H1 (cell line): ENCODE measurements at regions not wholly inside any gene's neighbourhood (a gene's known extent, or its start where the extent isn't known, plus 50 kb on each side); places are given as distances from the start of the nearest gene placed in this dataset.

Experiments
- CTCF ChIA-PET: fragments of 300-600 bp; sonication (Branson Sonifier 250); formaldehyde crosslinking; loops from one replicate; lab custom pipeline; 2021; ENCODE audit not compliant: partially characterized antibody; lab: Charles Lee
- POLR2A ChIA-PET: fragments of 300-600 bp; sonication (Branson Sonifier 250); formaldehyde crosslinking; loops from one replicate; lab custom pipeline; 2021; ENCODE audit warnings: inconsistent platforms; ENCODE audit not compliant: partially characterized antibody; lab: Charles Lee
- DNase-seq, 2 experiments: peaks; one replicate each; pipeline versions ENCODE4 v3.0.0 to v3.0.0-alpha.2; 2010 to 2022; ENCODE audit warnings: low spot score in 2 of 2, low read depth in 1 of 2, mixed read lengths in 1 of 2
- FAIRE-seq: peaks from 2 replicates; lab custom pipeline; 2011; peaks lifted over from hg19 to GRCh38; lab: Jason Lieb, UNC
- H2AFZ ChIP-seq: 2 replicates; pipeline ENCODE4 v1.8.1; 2012; ENCODE audit warnings: low read length, inconsistent platforms
- H2AK5ac ChIP-seq: 2 replicates; pipeline ENCODE4 v1.6.1; 2013; ENCODE audit warnings: low read depth, low read length
- H2BK120ac ChIP-seq: replicated peaks from 2 replicates; pipeline ENCODE3; 2013; ENCODE audit warnings: low read depth, low read length, inconsistent platforms
- H2BK12ac ChIP-seq: 2 replicates; pipeline ENCODE4 v1.6.1; 2013; ENCODE audit warnings: low read depth, low read length
- H2BK15ac ChIP-seq: 2 replicates; pipeline ENCODE4 v1.6.1; 2013; ENCODE audit warnings: low read length
- H2BK20ac ChIP-seq: 2 replicates; pipeline ENCODE4 v1.6.1; 2013; ENCODE audit warnings: low read length
- H2BK5ac ChIP-seq: 2 replicates; pipeline ENCODE4 v1.6.1; 2013; ENCODE audit warnings: low read depth, low read length
- H3K14ac ChIP-seq: 2 replicates; pipeline ENCODE4 v1.6.1; 2013; ENCODE audit warnings: inconsistent platforms; ENCODE audit not compliant: insufficient read length
- H3K18ac ChIP-seq: 2 replicates; pipeline ENCODE4 v1.6.1; 2013; ENCODE audit warnings: low read length; ENCODE audit errors: extremely low read depth
- H3K23ac ChIP-seq: 2 replicates; pipeline ENCODE4 v1.6.1; 2013; ENCODE audit warnings: inconsistent platforms; ENCODE audit not compliant: insufficient read length
- H3K23me2 ChIP-seq: 2 replicates; pipeline ENCODE4 v1.6.1; 2013; ENCODE audit warnings: low read depth, low read length
- H3K27ac ChIP-seq: 2 replicates; pipeline ENCODE4 v1.6.1; 2011; ENCODE audit warnings: low read depth, low read length, inconsistent platforms
- H3K27me3 ChIP-seq, 4 experiments: replicated peaks in 1 of 4; 1 replicate in 1 of 4; 2 replicates in 3 of 4; pipeline versions ENCODE4 v1.6.1 to v1.8.1; 2011 to 2013; ENCODE audit warnings: low read length in 3 of 4, mild to moderate bottlenecking in 3 of 4, inconsistent platforms in 2 of 4, mixed read lengths in 2 of 4, moderate library complexity in 1 of 4; ENCODE audit not compliant: control insufficient read depth in 3 of 4, insufficient read depth in 3 of 4; ENCODE audit errors: extremely low read depth in 1 of 4
- H3K36me3 ChIP-seq, 4 experiments: 2 replicates each; pipeline versions ENCODE4 v1.6.1 to v1.8.1; 2011 to 2013; ENCODE audit warnings: mild to moderate bottlenecking in 4 of 4, low read length in 3 of 4, moderate library complexity in 2 of 4, control low read depth in 1 of 4, inconsistent platforms in 1 of 4; ENCODE audit not compliant: insufficient read depth in 4 of 4, control insufficient read depth in 2 of 4
- H3K4ac ChIP-seq: replicated peaks from 2 replicates; pipeline ENCODE3; 2013; ENCODE audit warnings: low read length, low read depth, mixed read lengths, inconsistent platforms; ENCODE audit not compliant: insufficient read length
- H3K4me1 ChIP-seq, 4 experiments: replicated peaks in 1 of 4; 1 replicate in 1 of 4; 2 replicates in 3 of 4; pipeline versions ENCODE4 v1.6.1 to v1.8.1; 2011 to 2013; ENCODE audit warnings: low read length in 3 of 4, inconsistent platforms in 2 of 4, mixed read lengths in 1 of 4; ENCODE audit not compliant: insufficient read depth in 4 of 4, control insufficient read depth in 3 of 4
- H3K4me2 ChIP-seq, 2 experiments: 2 replicates each; pipeline versions ENCODE4 v1.6.1 to v1.8.1; 2011 to 2013; ENCODE audit warnings: low read depth in 2 of 2, low read length in 2 of 2, control low read depth in 1 of 2, inconsistent platforms in 1 of 2, mild to moderate bottlenecking in 1 of 2; ENCODE audit not compliant: insufficient read depth in 1 of 2
- H3K4me3 ChIP-seq, 4 experiments: fragments of 200-600, 300-600 bp in 1 of 4; sonication (generic), shearing (Covaris generic), sonication (Bioruptor Twin) in 1 of 4; 2 replicates each; pipeline versions ENCODE4 v1.5.1 to v1.8.1; 2011 to 2016; ENCODE audit warnings: low read length in 4 of 4, low read depth in 3 of 4, control low read depth in 2 of 4, inconsistent platforms in 2 of 4, mild to moderate bottlenecking in 2 of 4, mixed read lengths in 1 of 4, moderate library complexity in 1 of 4; ENCODE audit not compliant: insufficient read depth in 2 of 4; ENCODE audit errors: extremely low read depth in 1 of 4
- H3K56ac ChIP-seq: replicated peaks from 2 replicates; pipeline ENCODE3; 2013; ENCODE audit warnings: low read depth, mild to moderate bottlenecking, mixed read lengths, low read length, inconsistent platforms; ENCODE audit not compliant: insufficient read length
- H3K79me1 ChIP-seq: 2 replicates; pipeline ENCODE4 v1.6.1; 2013; ENCODE audit warnings: low read depth, low read length, control low read depth
- H3K79me2 ChIP-seq, 2 experiments: 2 replicates each; pipeline versions ENCODE4 v1.6.1 to v1.8.1; 2012 to 2013; ENCODE audit warnings: low read length in 2 of 2, mild to moderate bottlenecking in 2 of 2, inconsistent platforms in 1 of 2; ENCODE audit not compliant: insufficient read depth in 2 of 2, control insufficient read depth in 1 of 2
- H3K9ac ChIP-seq, 4 experiments: replicated peaks in 1 of 4; 1 replicate in 1 of 4; 2 replicates in 3 of 4; pipeline versions ENCODE4 v1.6.1 to v1.8.1; 2011 to 2013; ENCODE audit warnings: low read depth in 3 of 4, low read length in 3 of 4, control low read depth in 2 of 4, mild to moderate bottlenecking in 2 of 4, moderate library complexity in 2 of 4, inconsistent platforms in 1 of 4; ENCODE audit errors: extremely low read depth in 1 of 4
- H3K9me3 ChIP-seq, 2 experiments: 2 replicates each; pipeline versions ENCODE4 v1.6.1 to v1.8.1; 2012 to 2013; ENCODE audit warnings: mild to moderate bottlenecking in 2 of 2, moderate library complexity in 2 of 2, control low read depth in 1 of 2, inconsistent platforms in 1 of 2, low read depth in 1 of 2, low read length in 1 of 2, mixed read lengths in 1 of 2; ENCODE audit not compliant: insufficient read depth in 2 of 2
- H4K20me1 ChIP-seq, 2 experiments: replicated peaks in 1 of 2; 2 replicates each; pipeline versions ENCODE3 to v1.8.1; 2011 to 2013; ENCODE audit warnings: inconsistent platforms in 2 of 2, low read length in 2 of 2, mild to moderate bottlenecking in 1 of 2; ENCODE audit not compliant: insufficient read depth in 2 of 2, control insufficient read depth in 1 of 2
- H4K5ac ChIP-seq: 2 replicates; pipeline ENCODE4 v1.6.1; 2013; ENCODE audit warnings: low read length, low read depth, mixed read lengths, inconsistent platforms; ENCODE audit not compliant: insufficient read length
- H4K8ac ChIP-seq: 2 replicates; pipeline ENCODE4 v1.8.0; 2013; ENCODE audit warnings: mild to moderate bottlenecking, moderate library complexity, low read length, inconsistent platforms; ENCODE audit not compliant: insufficient read depth; ENCODE audit errors: extremely low read depth
- H4K91ac ChIP-seq: replicated peaks from 2 replicates; pipeline ENCODE3; 2013; ENCODE audit warnings: low read length, mixed read lengths, inconsistent platforms; ENCODE audit not compliant: insufficient read length
- CEBPB ChIP-seq: IDR thresholded peaks from 2 replicates; pipeline ENCODE4 v1.6.1; 2012; ENCODE audit warnings: low read depth, low read length
- HDAC6 ChIP-seq: IDR thresholded peaks from one replicate; pipeline ENCODE4 v1.7.1; 2012; ENCODE audit warnings: low read depth, mild to moderate bottlenecking, inconsistent platforms, low read length, moderate library complexity
- JUN ChIP-seq: IDR thresholded peaks from 2 replicates; pipeline ENCODE4 v1.6.1; 2011; ENCODE audit warnings: low read depth, mild to moderate bottlenecking, improper control_type of control experiment, low read length
- KDM4A ChIP-seq: IDR thresholded peaks from one replicate; pipeline ENCODE4 v1.7.1; 2012; ENCODE audit warnings: low read depth, mild to moderate bottlenecking, moderate library complexity, low read length, inconsistent platforms; ENCODE audit not compliant: severe bottlenecking
- RAD21 ChIP-seq, 2 experiments: IDR thresholded peaks in 1 of 2; conservative IDR thresholded peaks in 1 of 2; 2 replicates each; pipeline ENCODE4 v1.6.1; 2011; ENCODE audit warnings: low read depth in 2 of 2, low read length in 2 of 2, improper control_type of control experiment in 1 of 2, inconsistent platforms in 1 of 2, mild to moderate bottlenecking in 1 of 2, moderate library complexity in 1 of 2
- RFX5 ChIP-seq: IDR thresholded peaks from 2 replicates; pipeline ENCODE4 v1.6.1; 2011; ENCODE audit warnings: low read depth, low read length, improper control_type of control experiment, borderline replicate concordance
- SP2 ChIP-seq: IDR thresholded peaks from 2 replicates; pipeline ENCODE4 v1.6.1; 2012; ENCODE audit warnings: mild to moderate bottlenecking, low read length, inconsistent platforms
- SRF ChIP-seq: IDR thresholded peaks from 2 replicates; pipeline ENCODE4 v1.6.1; 2011; ENCODE audit warnings: mild to moderate bottlenecking, low read depth, low read length, moderate library complexity
- USF2 ChIP-seq: IDR thresholded peaks from 2 replicates; pipeline ENCODE4 v1.6.1; 2011; ENCODE audit warnings: low read length, improper control_type of control experiment
- WGBS, 2 experiments: shearing (Covaris generic) in 1 of 2; methylation state at CpG; one replicate each; pipeline versions ENCODE4 v1.1.6 to v1.1.7; 2013 to 2015; ENCODE audit warnings: low lambda C conversion rate in 2 of 2, mixed read lengths in 2 of 2, inconsistent platforms in 1 of 2, low coverage in 1 of 2, missing lambda C conversion rate in 1 of 2; ENCODE audit not compliant: insufficient replicate concordance in 2 of 2, insufficient coverage in 1 of 2, insufficient read length in 1 of 2; ENCODE audit errors: extremely low coverage in 1 of 2, missing lambda C conversion rate in 1 of 2; 5-methylcytosine and 5-hydroxymethylcytosine counted together

DNA sequence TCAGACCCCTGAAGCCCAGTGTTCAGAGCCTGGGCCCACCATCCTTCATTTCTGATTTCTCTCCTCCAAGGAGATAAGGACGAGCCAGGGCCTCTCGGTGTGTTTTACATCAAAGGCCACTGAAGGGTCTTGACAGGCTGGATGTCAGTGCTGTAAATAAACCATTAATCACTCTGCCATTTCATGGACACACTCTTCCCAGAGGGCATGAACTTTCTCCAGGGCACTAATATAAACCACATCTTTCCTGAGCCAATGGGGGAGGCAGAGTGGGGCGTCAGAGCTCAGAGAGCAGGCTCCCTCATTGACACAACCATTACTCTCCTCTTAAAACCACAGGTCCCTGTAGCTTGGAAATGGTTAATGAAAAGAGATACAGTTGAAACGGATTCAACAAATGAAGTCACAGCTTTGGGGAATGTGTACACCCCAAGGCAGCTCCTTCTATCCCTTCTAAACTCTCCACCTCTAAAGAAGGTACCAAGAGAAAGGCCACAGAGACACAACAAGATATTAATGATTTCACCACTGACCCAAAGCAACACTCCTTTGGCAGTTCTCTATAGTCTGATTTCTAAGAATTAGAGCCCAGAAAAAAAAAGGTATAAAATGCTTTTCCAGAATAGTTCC, 200.6 kb downstream of the CHIC2 start:
- no peak overlapping the region for H2BK20ac ChIP-seq

More for the DNA sequence above, 200.6 kb downstream of the CHIC2 start:
- no peaks in the 10 kb centered on the region for H3K9me3 ChIP-seq
- no peaks in the 10 kb centered on the region for H3K23me2 ChIP-seq
- H4K5ac ChIP-seq: no peak overlapping the region
- H2AK5ac ChIP-seq: no peak overlapping the region
- no peak overlapping the region for H4K8ac ChIP-seq
- H2BK120ac ChIP-seq: no peak overlapping the region
- H2AFZ ChIP-seq: no peak overlapping the region
- no peak overlapping the region for H2BK15ac ChIP-seq
- no peaks in the 10 kb centered on the region for H3K79me2 ChIP-seq
- no peak overlapping the region for H3K4ac ChIP-seq
- no peak overlapping the region for H3K18ac ChIP-seq
- no peak for DNase-seq
- POLR2A ChIA-PET: no interaction called here
- no peak for TF ChIP-seq JUN
- TF ChIP-seq RFX5: no peak
- no peak for TF ChIP-seq HDAC6
- no peak for TF ChIP-seq KDM4A
- no peak for TF ChIP-seq CEBPB
- no peak for TF ChIP-seq RAD21 (IDR thresholded peaks at IDR 0.05 in 1 of 2, conservative IDR thresholded peaks at IDR 0.05 in 1 of 2; ENCODE audit: low read depth in 2 of 2, low read length in 2 of 2)
- TF ChIP-seq USF2: no peak
- TF ChIP-seq SRF: no peak
- no peak for TF ChIP-seq SP2
- no peaks in the 10 kb centered on the region for H3K79me1 ChIP-seq
- H3K9ac ChIP-seq: no peak overlapping the region
- no peak for FAIRE-seq
- no peaks in the 10 kb centered on the region for H3K36me3 ChIP-seq
- no peak overlapping the region for H2BK5ac ChIP-seq
- H4K91ac ChIP-seq: no peak overlapping the region
- H3K27ac ChIP-seq: no peak overlapping the region
- CTCF ChIA-PET: interaction anchor here (0.6 kb wide), 1 partner anchor 373 kb away, joined by 3 read pairs; no protein-coding TSS in a partner anchor
- H3K4me2 ChIP-seq: no peak overlapping the region
- no peak overlapping the region for H3K56ac ChIP-seq
- H3K27me3 ChIP-seq: 0 out of 7 replicates have a peak, but pooled peaks cover 0 to 2% (median 0%) of the 10 kb centered on the region in 4 experiments
- no peak overlapping the region for H3K23ac ChIP-seq
- no peak overlapping the region for H3K4me3 ChIP-seq
- 90% methylated on average over 4 of the region's 4 CpGs; no CpG with 5 or more reads in 1 of the 2 experiments for WGBS, 2 experiments
- H3K14ac ChIP-seq: no peak overlapping the region
- H4K20me1 ChIP-seq: no peaks in the 10 kb centered on the region
- H3K4me1 ChIP-seq: peaks cover 0 to 7% (median under 1%) of the 10 kb centered on the region in 4 experiments; a peak in 1 of 7 replicates
- H2BK12ac ChIP-seq: no peak overlapping the region
